ENCODE measurements at regions not wholly inside any gene's neighbourhood (a gene's known extent, or its start where the extent isn't known, plus 50 kb on each side); places are given as distances from the start of the nearest gene placed in this dataset.

- TF ChIP-seq, protein P1, sequence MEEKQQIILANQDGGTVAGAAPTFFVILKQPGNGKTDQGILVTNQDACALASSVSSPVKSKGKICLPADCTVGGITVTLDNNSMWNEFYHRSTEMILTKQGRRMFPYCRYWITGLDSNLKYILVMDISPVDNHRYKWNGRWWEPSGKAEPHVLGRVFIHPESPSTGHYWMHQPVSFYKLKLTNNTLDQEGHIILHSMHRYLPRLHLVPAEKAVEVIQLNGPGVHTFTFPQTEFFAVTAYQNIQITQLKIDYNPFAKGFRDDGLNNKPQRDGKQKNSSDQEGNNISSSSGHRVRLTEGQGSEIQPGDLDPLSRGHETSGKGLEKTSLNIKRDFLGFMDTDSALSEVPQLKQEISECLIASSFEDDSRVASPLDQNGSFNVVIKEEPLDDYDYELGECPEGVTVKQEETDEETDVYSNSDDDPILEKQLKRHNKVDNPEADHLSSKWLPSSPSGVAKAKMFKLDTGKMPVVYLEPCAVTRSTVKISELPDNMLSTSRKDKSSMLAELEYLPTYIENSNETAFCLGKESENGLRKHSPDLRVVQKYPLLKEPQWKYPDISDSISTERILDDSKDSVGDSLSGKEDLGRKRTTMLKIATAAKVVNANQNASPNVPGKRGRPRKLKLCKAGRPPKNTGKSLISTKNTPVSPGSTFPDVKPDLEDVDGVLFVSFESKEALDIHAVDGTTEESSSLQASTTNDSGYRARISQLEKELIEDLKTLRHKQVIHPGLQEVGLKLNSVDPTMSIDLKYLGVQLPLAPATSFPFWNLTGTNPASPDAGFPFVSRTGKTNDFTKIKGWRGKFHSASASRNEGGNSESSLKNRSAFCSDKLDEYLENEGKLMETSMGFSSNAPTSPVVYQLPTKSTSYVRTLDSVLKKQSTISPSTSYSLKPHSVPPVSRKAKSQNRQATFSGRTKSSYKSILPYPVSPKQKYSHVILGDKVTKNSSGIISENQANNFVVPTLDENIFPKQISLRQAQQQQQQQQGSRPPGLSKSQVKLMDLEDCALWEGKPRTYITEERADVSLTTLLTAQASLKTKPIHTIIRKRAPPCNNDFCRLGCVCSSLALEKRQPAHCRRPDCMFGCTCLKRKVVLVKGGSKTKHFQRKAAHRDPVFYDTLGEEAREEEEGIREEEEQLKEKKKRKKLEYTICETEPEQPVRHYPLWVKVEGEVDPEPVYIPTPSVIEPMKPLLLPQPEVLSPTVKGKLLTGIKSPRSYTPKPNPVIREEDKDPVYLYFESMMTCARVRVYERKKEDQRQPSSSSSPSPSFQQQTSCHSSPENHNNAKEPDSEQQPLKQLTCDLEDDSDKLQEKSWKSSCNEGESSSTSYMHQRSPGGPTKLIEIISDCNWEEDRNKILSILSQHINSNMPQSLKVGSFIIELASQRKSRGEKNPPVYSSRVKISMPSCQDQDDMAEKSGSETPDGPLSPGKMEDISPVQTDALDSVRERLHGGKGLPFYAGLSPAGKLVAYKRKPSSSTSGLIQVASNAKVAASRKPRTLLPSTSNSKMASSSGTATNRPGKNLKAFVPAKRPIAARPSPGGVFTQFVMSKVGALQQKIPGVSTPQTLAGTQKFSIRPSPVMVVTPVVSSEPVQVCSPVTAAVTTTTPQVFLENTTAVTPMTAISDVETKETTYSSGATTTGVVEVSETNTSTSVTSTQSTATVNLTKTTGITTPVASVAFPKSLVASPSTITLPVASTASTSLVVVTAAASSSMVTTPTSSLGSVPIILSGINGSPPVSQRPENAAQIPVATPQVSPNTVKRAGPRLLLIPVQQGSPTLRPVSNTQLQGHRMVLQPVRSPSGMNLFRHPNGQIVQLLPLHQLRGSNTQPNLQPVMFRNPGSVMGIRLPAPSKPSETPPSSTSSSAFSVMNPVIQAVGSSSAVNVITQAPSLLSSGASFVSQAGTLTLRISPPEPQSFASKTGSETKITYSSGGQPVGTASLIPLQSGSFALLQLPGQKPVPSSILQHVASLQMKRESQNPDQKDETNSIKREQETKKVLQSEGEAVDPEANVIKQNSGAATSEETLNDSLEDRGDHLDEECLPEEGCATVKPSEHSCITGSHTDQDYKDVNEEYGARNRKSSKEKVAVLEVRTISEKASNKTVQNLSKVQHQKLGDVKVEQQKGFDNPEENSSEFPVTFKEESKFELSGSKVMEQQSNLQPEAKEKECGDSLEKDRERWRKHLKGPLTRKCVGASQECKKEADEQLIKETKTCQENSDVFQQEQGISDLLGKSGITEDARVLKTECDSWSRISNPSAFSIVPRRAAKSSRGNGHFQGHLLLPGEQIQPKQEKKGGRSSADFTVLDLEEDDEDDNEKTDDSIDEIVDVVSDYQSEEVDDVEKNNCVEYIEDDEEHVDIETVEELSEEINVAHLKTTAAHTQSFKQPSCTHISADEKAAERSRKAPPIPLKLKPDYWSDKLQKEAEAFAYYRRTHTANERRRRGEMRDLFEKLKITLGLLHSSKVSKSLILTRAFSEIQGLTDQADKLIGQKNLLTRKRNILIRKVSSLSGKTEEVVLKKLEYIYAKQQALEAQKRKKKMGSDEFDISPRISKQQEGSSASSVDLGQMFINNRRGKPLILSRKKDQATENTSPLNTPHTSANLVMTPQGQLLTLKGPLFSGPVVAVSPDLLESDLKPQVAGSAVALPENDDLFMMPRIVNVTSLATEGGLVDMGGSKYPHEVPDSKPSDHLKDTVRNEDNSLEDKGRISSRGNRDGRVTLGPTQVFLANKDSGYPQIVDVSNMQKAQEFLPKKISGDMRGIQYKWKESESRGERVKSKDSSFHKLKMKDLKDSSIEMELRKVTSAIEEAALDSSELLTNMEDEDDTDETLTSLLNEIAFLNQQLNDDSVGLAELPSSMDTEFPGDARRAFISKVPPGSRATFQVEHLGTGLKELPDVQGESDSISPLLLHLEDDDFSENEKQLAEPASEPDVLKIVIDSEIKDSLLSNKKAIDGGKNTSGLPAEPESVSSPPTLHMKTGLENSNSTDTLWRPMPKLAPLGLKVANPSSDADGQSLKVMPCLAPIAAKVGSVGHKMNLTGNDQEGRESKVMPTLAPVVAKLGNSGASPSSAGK (IDR thresholded peaks at IDR 0.05), result no peak
- TF ChIP-seq YBX1 (IDR thresholded peaks at IDR 0.05), result no peak
- no peak for TF ChIP-seq ARID4B (CRISPR knock-in tag; IDR thresholded peaks at IDR 0.05)
- TF ChIP-seq, protein P2, sequence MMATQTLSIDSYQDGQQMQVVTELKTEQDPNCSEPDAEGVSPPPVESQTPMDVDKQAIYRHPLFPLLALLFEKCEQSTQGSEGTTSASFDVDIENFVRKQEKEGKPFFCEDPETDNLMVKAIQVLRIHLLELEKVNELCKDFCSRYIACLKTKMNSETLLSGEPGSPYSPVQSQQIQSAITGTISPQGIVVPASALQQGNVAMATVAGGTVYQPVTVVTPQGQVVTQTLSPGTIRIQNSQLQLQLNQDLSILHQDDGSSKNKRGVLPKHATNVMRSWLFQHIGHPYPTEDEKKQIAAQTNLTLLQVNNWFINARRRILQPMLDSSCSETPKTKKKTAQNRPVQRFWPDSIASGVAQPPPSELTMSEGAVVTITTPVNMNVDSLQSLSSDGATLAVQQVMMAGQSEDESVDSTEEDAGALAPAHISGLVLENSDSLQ (IDR thresholded peaks at IDR 0.05), result no peak
- no peak for TF ChIP-seq EWSR1 (IDR thresholded peaks at IDR 0.05; ENCODE audit: borderline replicate concordance, low read depth, partially characterized antibody)
- TF ChIP-seq SLC30A9 (CRISPR knock-in tag; IDR thresholded peaks at IDR 0.05), result no peak
- TF ChIP-seq TCF7 (IDR thresholded peaks at IDR 0.05; ENCODE audit: borderline replicate concordance), result no peak
- no peak for TF ChIP-seq PREB (CRISPR knock-in tag; IDR thresholded peaks at IDR 0.05)
These were observed 93.1 kb upstream of the TBCA start (continued) for GRCh38 chr5:77869116-77869798.
